Loucy (cell line): ENCODE measurements at regions not wholly inside any gene's neighbourhood (a gene's known extent, or its start where the extent isn't known, plus 50 kb on each side); places are given as distances from the start of the nearest gene placed in this dataset.
"Not testable (repeated sequence)": the region's sequence is repeated elsewhere in the genome, so short reads cannot be mapped to it uniquely, and the experiment has no call there.

Source experiments
- H2AFZ ChIP-seq: fragments of 200-600 bp; sonication (generic); 2 replicates; pipeline ENCODE4 v1.6.0; 2016; ENCODE audit warnings: antibody characterized with exemption, mild to moderate bottlenecking, low read length, moderate library complexity
- H3F3A ChIP-seq: fragments of 200-600 bp; 2 replicates; pipeline ENCODE4 v1.6.0; 2016; ENCODE audit warnings: antibody characterized with exemption, low read depth, mild to moderate bottlenecking
- H3K27me3 ChIP-seq: fragments of 200-600 bp; sonication (generic); 2 replicates; pipeline ENCODE4 v1.6.1; 2014; ENCODE audit warnings: low read length, mild to moderate bottlenecking; ENCODE audit not compliant: insufficient read depth, poor library complexity, severe bottlenecking
- H3K36me3 ChIP-seq: fragments of 200-600 bp; sonication (generic); 2 replicates; pipeline ENCODE4 v1.6.1; 2016; ENCODE audit warnings: low read length; ENCODE audit not compliant: insufficient read depth
- H3K4me1 ChIP-seq: fragments of 200-600 bp; sonication (generic); 2 replicates; pipeline ENCODE4 v1.5.1; 2014; ENCODE audit warnings: low read length, mild to moderate bottlenecking; ENCODE audit not compliant: insufficient read depth, poor library complexity, severe bottlenecking
- H3K4me2 ChIP-seq: fragments of 200-600 bp; sonication (generic); 2 replicates; pipeline ENCODE4 v1.6.0; 2014; ENCODE audit warnings: antibody characterized with exemption, low read length, low read depth, mild to moderate bottlenecking; ENCODE audit not compliant: poor library complexity, severe bottlenecking
- H3K4me3 ChIP-seq: fragments of 200-600 bp; sonication (generic); 2 replicates; pipeline ENCODE4 v1.5.1; 2014; ENCODE audit warnings: low read length, mild to moderate bottlenecking, mixed read lengths; ENCODE audit not compliant: poor library complexity, severe bottlenecking
- H3K79me2 ChIP-seq: fragments of 200-600 bp; sonication (generic); 2 replicates; pipeline ENCODE4 v1.6.1; 2014; ENCODE audit warnings: low read length; ENCODE audit not compliant: insufficient read depth
- H3K9ac ChIP-seq: fragments of 200-600 bp; sonication (generic); 2 replicates; pipeline ENCODE4 v1.6.0; 2014; ENCODE audit warnings: mild to moderate bottlenecking, low read depth, low read length, moderate library complexity; ENCODE audit not compliant: poor library complexity, severe bottlenecking
- H3K9me2 ChIP-seq: fragments of 200-600 bp; sonication (generic); replicated peaks from 2 replicates; pipeline ENCODE4 v1.6.1; 2016; ENCODE audit warnings: low read depth, low read length, mixed read lengths
- H3K9me3 ChIP-seq: fragments of 200-600 bp; sonication (generic); 2 replicates; pipeline ENCODE4 v1.6.1; 2014; ENCODE audit warnings: mild to moderate bottlenecking, antibody characterized with exemption, low read length, low read depth; ENCODE audit not compliant: insufficient read depth
- H4K20me1 ChIP-seq: fragments of 200-600 bp; sonication (generic); 2 replicates; pipeline ENCODE4 v1.6.0; 2014; ENCODE audit warnings: antibody characterized with exemption, low read length, mild to moderate bottlenecking; ENCODE audit not compliant: insufficient read depth, poor library complexity, severe bottlenecking
- EZH2phosphoT487 ChIP-seq: fragments of 200-600 bp; IDR thresholded peaks from 2 replicates; pipeline ENCODE4 v1.6.1; 2018; ENCODE audit warnings: antibody characterized with exemption, mild to moderate bottlenecking, moderate library complexity, borderline replicate concordance
- TF ChIP-seq, protein P1 (sequence below): fragments of 200-600 bp; sonication (generic); conservative IDR thresholded peaks from 2 replicates; pipeline ENCODE4 v1.5.1; 2014; ENCODE audit warnings: mild to moderate bottlenecking, antibody characterized with exemption, low read length

DNA sequence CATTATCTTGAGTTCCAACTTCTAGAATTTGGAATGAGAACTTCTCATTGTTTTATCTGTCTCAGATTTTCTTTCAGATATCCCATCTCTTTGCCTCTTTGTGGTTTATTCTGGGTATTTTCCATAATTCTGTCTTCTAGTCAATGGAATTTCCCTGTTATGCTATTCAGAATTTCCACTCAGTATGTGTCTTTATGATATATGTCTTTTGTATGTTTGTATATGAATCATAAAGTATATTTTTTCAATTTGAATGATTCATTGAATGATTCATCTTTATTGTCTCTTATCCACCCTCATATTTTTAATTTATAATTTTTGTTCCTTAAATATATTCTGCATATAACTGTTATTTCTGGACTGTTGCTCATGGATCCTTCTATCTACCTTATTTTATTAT is 729.7 kb upstream of the GOT2 start:
- Histone ChIP-seq H3K4me1 (no peaks in the 10 kb centered on the region), H3K27me3 (no peaks in the 10 kb centered on the region), H2AFZ (no peak overlapping the region), H3K79me2 (no peaks in the 10 kb centered on the region), H3K4me3 (no peak overlapping the region), H3K9me3 (no peaks in the 10 kb centered on the region), H3F3A (no peaks in the 10 kb centered on the region), H3K36me3 (no peaks in the 10 kb centered on the region), H3K4me2 (no peak overlapping the region), H3K9ac (no peak overlapping the region), H3K9me2 (no peaks in the 10 kb centered on the region), H4K20me1 (no peaks in the 10 kb centered on the region)
- TF ChIP-seq, protein P1, sequence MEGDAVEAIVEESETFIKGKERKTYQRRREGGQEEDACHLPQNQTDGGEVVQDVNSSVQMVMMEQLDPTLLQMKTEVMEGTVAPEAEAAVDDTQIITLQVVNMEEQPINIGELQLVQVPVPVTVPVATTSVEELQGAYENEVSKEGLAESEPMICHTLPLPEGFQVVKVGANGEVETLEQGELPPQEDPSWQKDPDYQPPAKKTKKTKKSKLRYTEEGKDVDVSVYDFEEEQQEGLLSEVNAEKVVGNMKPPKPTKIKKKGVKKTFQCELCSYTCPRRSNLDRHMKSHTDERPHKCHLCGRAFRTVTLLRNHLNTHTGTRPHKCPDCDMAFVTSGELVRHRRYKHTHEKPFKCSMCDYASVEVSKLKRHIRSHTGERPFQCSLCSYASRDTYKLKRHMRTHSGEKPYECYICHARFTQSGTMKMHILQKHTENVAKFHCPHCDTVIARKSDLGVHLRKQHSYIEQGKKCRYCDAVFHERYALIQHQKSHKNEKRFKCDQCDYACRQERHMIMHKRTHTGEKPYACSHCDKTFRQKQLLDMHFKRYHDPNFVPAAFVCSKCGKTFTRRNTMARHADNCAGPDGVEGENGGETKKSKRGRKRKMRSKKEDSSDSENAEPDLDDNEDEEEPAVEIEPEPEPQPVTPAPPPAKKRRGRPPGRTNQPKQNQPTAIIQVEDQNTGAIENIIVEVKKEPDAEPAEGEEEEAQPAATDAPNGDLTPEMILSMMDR, result no peak
- TF ChIP-seq EZH2phosphoT487, result no peak

DNA sequence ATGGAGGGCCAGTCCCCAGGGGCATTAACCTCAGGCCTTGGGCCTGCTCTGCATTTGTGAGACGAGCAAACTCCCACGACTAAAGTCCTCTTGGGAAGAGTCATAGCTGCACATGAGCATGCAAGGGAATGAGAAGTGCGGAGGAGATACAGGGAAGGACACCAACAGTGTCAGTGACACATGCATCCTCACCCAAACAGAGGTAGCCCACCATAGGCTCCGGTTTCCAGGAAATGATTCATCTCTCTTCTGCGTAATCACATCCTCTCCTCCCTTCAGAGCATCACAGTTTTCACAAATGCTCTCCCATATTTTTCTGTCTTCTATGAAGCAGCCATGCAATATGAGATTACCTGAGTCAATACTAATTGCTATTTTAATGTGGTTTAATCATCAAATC is 725.7 kb upstream of the GOT2 start:
- Histone ChIP-seq H3K36me3 (no peaks in the 10 kb centered on the region), H2AFZ (no peak overlapping the region), H3K27me3 (no peaks in the 10 kb centered on the region), H3K9ac (no peak overlapping the region), H3K4me1 (no peaks in the 10 kb centered on the region), H3K4me2 (no peak overlapping the region), H3F3A (no peaks in the 10 kb centered on the region), H3K79me2 (no peaks in the 10 kb centered on the region), H3K9me3 (no peaks in the 10 kb centered on the region), H4K20me1 (no peaks in the 10 kb centered on the region), H3K4me3 (no peak overlapping the region), H3K9me2 (no peaks in the 10 kb centered on the region)
- TF ChIP-seq, protein P1, result no peak
- no peak for TF ChIP-seq EZH2phosphoT487

DNA sequence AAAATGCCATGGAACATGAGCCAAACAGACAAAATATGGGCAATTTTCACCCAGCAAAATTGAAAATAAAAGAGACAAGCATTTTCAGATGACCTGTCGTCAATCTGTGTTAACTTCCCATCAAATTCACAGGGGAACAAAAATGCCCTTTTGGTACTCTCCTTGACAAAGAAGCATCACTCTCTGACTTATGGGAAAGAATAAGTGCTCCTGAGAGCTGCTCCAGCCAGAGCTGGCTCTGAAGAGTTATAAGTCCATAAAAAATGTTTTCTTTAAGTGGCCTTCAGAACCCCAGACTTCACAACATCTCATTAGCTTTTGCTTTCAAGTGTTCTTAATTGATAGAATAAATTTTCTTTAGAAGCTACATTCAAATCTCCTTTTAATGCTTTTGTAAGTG is 721.4 kb upstream of the GOT2 start:
- TF ChIP-seq, protein P1, result no peak
- no peak for TF ChIP-seq EZH2phosphoT487
- Histone ChIP-seq H3F3A (no peaks in the 10 kb centered on the region), H3K4me2 (no peak overlapping the region), H3K4me1 (no peaks in the 10 kb centered on the region), H4K20me1 (no peaks in the 10 kb centered on the region), H3K79me2 (no peaks in the 10 kb centered on the region), H3K9me2 (no peaks in the 10 kb centered on the region), H3K4me3 (no peak overlapping the region), H2AFZ (no peak overlapping the region), H3K27me3 (no peaks in the 10 kb centered on the region), H3K36me3 (no peaks in the 10 kb centered on the region), H3K9me3 (no peaks in the 10 kb centered on the region), H3K9ac (no peak overlapping the region)

DNA sequence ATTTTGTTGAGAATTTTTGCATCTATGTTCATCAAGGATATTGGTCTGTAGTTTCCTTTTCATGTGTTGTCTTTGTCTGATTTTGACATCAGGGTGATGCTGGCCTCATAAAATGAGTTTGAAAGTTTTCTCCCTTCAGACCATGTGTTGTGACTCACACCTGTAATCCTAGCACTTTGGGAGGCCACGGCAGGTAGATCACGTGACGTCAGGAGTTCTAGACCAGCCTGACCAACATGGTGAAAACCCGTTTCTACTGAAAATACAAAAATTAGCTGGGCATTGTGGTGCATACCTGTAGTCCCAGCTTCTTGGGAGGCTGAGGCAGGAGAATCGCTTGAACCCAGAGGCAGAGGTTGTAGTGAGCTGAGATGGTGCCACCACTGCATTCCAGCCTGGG is 716.4 kb upstream of the GOT2 start:
- not testable (repeated sequence) for H3K9ac ChIP-seq, H3K4me3 ChIP-seq

More for the DNA sequence above, 716.4 kb upstream of the GOT2 start:
- H3K4me2 ChIP-seq, H2AFZ ChIP-seq, H4K20me1 ChIP-seq, H3K79me2 ChIP-seq, H3K36me3 ChIP-seq, H3K9me2 ChIP-seq, H3F3A ChIP-seq, H3K4me1 ChIP-seq, H3K27me3 ChIP-seq, H3K9me3 ChIP-seq: not testable (repeated sequence)
